NCI-H2171 (cell line): ENCODE measurements at regions not wholly inside any gene's neighbourhood (a gene's known extent, or its start where the extent isn't known, plus 50 kb on each side); places are given as distances from the start of the nearest gene placed in this dataset.

Experiments
- DNase-seq: peaks from one replicate; lab custom pipeline; 2025; lab: John Stamatoyannopoulos, UW

- no peak for DNase-seq
Measured at GRCh38 chr2:18722101-18722500, 132.7 kb upstream of the NT5C1B start.

DNA sequence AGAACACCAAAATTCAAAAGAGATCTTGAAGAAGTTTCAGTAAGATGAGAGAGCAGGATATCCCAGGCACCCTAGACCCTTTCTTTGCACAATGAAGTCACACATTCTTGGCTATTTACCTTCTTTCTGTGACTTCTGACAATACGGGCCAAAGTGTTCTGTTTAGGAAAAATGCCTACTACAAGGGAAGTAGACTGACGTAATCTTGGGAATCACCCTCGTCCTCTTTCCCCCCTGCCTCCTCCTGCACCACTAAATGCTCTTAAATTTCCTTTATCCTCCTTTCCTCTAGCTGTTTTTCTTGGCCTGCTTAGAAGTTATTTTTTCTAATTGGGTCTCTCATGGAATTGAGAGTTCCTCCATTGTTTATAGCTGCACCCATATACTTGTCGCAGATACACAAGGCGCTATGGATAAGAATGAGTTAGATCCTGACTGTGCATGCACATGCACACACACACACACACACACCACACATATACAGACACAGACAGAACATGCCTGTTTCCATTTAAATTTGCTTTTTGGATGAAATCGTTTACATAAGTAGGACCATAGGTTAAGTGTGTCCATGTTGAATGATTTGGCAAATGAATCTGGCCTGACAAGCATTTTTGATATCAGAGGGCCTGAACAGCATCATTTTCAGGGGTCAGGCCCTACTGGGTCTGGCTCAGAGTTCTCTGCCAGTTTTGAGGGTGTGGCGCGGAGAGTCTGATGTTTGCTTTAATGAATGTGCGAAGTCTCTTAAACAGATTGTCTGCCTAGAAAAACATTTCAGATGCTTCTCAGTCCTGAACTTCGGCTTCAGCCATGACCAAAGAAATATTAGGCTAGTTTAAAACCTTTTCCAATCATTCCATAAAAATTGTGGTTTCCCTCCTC lies 131.9 kb upstream of the NT5C1B start:
- no peak for DNase-seq

DNA sequence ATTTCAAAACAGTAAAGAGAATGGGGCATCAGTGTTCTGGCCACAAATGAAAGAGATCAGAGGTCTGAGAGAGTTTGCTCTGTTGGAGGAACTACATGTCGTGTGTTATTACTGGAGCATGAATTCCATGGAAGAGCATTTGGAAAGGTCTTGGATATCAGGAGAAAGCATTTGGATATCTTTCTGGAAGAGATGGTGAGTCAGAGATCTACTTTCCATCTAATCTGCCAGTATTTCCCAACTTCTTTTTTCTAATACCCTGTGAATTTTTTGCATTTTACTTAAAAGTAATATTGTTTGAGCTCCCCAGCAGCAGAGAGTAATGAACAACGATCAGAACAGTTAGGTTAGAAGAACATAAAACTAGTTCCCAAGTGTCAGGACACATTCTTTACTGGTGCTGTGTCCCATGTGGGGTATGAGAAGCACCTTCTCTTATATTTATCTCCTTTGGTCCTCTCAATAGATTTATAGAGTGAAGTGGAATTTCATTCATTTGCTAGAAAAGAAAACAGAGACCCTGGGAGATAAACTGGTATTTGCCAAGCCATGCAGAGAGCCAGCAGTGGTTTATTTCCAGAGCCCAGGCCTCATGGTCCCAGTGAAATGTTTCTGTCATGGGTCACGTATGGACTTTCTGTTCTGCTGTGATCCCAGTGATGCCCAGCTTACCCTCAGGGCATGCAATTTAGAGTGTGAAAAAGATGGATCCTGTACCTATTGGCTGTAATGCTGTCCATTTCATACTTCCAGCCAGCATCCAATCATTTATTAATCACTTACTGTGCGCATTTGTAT lies 130.8 kb upstream of the NT5C1B start:
- no peak for DNase-seq

DNA sequence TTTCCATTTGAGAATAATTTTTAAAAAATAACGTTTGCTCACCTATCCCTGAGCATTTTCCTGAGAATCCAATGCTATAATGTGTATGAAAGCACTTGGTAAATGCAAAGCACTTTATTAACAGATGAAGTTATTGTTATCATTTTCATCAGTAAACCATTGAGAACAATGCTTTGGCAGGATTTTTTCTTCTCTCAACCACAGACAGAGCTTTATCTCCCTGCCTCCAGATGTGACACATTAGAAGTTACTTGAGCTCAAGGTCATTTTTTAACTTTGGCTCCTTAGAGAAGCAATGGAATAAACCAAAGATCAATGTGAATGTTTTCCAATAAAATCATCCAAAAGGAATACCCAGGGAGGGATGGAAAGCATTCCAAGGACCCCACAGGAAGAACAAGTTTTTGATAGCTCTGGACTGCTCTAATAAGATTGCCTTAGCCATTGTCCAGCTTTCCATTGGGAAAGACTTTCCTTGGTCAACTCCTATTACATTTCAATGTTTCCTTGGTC lies 118.9 kb upstream of the NT5C1B start:
- no peak for DNase-seq

DNA sequence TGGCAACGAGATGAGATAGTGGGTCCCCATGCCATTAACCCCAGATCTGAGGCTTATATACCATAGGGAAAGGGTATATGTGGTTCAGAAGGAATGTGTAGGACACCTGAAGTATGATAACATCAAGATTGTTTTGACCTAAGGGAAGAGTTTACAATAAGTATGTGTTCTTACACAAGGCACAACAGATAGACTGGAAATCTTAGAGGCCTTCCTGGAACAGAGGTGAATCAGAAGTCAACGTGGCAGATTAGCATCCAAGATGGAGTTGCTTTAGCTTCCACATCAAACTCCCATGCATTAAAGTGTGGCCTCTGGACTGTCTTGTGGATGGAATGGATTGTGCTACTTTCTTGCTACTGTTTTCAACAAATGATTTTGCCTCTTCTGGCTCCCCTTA lies 116.6 kb upstream of the NT5C1B start:
- no peak for DNase-seq

DNA sequence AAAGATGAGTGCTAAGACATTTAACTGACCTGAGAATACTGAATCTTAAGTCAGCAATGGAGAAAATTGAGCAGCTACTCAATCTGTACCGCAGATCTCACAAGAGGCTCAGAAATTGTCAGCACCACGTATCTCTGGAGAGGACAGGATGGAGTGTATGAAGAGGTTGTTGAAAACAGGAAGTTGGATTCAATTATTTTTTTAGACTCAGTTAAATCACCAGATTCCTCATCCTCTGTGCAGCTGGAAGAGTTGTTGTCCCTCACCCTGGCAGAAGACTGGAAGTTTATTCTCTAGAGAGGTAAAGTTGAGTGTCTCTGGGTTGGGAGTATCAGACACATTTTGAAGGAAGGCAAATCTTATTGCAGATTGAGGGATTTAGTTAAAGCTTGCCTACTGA lies 114.9 kb upstream of the NT5C1B start:
- DNase-seq: no peak

GRCh38 chr2:18703555-18703954 lies 114.2 kb upstream of the NT5C1B start:
- DNase-seq: no peak

DNA sequence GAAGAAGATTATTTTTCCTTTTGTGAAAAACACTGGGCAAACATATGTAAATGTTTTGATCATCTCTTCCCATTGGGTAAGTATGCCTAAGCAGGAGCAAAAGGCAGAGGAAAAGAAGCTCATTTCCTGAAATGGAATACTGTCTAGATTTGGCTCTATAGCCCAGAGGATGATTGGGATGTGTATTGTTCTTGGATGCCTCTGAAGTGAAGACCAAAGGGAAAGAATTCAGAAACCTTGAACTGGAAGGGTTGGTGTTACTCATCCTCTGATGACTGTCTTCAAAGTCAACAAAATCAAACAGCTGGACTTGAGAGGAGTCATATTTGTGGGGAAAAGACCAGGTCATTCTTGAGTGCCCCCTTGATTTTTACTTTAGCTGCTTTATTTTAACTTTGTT lies 112.6 kb upstream of the NT5C1B start:
- DNase-seq: no peak

- no peak for DNase-seq
Measured at GRCh38 chr2:18701546-18701945, 112.2 kb upstream of the NT5C1B start.

GRCh38 chr2:18690342-18690741 lies 101.0 kb upstream of the NT5C1B start:
- no peak for DNase-seq

DNA sequence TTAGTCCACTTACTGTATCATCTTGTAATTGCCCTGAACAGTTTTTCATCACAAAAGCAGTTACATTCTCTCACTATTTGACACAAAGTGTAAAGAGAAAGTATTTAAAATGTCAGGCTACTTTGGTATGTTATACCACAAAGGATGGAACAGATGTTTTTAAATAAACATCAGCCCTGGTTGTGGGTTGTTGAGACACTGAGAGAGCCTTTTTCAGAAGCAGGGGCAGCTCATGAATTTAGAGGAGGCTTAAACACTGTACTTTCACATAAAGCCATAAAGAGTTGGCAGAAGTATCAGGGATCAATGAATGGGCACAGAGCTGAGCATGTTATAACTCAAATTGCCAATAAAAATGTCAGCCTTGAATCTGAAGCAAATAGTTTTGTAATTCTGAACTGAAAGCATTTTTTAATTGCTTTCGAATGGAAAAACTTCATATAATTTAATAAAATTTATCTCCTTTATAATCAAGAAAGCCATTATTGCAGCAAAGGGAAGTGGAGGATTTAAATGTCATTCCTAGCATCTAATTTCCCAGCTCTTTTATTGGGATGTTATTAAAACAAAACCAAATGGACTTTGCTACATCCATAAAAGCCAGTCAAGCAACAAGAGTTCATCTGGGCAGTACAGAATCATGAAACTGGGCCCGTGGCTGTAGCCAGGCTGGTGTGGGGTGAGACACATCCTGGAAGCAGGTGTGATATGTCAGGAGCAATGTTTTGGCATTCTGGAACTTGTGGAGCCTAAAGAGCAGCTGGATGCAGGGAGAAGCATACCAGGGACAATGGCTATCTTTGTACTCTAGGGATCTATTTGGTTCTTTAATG lies 95.1 kb upstream of the NT5C1B start:
- no peak for DNase-seq

GRCh38 chr2:18682681-18683080 lies 93.3 kb upstream of the NT5C1B start:
- no peak for DNase-seq

GRCh38 chr2:18677280-18677679 lies 87.9 kb upstream of the NT5C1B start:
- DNase-seq: no peak

DNA sequence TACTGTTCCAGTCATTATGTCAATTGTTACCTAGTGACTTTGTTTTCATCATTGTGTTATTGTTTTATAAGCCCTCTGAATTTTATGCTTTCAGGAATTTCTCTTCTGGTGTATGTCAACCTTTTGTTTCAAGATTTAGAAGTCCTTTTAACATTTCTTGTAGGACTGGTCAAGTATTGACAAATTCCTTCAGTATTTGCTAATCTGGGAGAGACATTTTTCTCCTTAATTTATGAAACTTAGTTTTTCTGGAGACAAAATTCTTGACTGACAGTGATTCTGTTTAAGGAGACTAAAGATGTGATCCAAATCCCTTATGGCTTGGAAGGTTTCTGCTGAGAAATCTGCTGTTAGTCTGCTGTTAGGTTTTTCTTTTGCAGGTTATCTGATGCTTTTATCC lies 84.9 kb upstream of the NT5C1B start:
- DNase-seq: no peak

GRCh38 chr2:18671363-18671762 lies 82.0 kb upstream of the NT5C1B start:
- no peak for DNase-seq

GRCh38 chr2:18668221-18668620 lies 78.9 kb upstream of the NT5C1B start:
- no peak for DNase-seq

GRCh38 chr2:18664421-18664820 lies 75.1 kb upstream of the NT5C1B start:
- no peak for DNase-seq

GRCh38 chr2:18663861-18664260 lies 74.5 kb upstream of the NT5C1B start:
- DNase-seq: no peak

DNA sequence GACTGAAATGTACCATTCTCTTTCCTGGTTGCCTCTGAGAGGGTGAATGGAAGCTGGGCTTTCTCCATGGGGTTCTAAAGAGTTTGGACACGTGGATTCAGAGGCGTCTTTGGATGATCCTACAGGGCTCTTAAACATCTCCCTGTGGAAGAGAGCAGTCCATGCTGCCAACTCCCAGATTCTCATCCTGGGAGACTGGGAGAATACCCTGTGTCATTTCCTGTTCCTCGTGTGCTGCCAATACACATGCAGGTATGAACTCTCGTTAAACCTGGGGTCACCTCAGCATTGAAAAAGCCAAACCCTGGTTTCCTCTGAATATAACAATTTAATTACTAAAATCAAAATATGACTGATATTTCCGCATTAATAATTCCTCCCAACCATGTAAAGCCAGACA lies 73.3 kb upstream of the NT5C1B start:
- DNase-seq: no peak

DNA sequence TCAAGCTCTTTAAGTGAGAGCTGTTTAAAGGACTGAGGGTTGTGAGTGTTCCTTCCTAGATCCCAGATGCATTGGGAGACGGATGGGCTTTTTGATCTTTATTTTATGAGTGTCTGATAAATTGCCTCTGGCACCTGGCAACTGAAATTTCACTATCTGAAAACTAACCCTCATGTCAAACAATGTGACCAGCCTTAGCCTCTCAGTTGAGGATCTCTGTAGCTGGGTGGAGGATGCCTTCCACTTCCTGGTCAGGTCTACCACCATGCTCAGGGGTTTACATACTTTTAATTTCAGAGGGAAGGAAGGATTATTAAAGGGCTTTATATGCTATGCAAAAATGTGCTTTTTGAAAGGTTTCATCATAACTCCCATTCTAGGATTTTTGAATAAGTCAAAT lies 70.5 kb upstream of the NT5C1B start:
- DNase-seq: no peak

GRCh38 chr2:18656048-18656447 lies 66.7 kb upstream of the NT5C1B start:
- no peak for DNase-seq
